MM.1S (cell line): ENCODE measurements at regions not wholly inside any gene's neighbourhood (a gene's known extent, or its start where the extent isn't known, plus 50 kb on each side); places are given as distances from the start of the nearest gene placed in this dataset.

Experiments used
- EZH2 ChIP-seq: fragments of 300-600 bp; sonication (generic); optimal IDR thresholded peaks from 2 replicates; pipeline ENCODE3; 2017; ENCODE audit warnings: low read depth, mild to moderate bottlenecking, antibody characterized with exemption, low read length, mixed read lengths
- EZH2phosphoT487 ChIP-seq: fragments of 300-600 bp; sonication (generic); IDR thresholded peaks from 2 replicates; pipeline ENCODE4 v1.6.1; 2018; ENCODE audit warnings: antibody characterized with exemption, low read length
- TF ChIP-seq, protein P1 (sequence below): fragments of 300-600 bp; sonication (generic); IDR thresholded peaks from 2 replicates; pipeline ENCODE4 v1.5.1; 2016; ENCODE audit warnings: antibody characterized with exemption, low read length, mixed read lengths

DNA sequence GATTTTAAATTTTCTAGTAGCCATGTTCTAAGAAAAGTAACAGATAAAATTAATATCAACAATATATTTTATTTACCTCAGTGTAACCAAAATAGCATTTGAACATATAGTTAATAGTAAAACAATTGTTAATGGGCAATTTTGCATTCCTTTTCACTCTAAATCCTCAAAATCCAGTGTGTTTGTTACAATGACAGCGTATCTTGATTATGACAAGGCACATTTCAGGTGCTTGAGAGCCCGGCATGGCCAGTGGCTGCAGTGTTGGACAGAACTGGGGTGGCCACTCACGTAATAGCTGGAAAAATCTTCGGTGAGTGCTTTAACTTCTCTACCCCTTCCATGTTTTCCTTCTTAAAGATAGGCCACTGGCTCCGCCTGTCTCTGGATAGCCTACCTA is 248.0 kb upstream of the RREB1 start:
- TF ChIP-seq, protein P1, sequence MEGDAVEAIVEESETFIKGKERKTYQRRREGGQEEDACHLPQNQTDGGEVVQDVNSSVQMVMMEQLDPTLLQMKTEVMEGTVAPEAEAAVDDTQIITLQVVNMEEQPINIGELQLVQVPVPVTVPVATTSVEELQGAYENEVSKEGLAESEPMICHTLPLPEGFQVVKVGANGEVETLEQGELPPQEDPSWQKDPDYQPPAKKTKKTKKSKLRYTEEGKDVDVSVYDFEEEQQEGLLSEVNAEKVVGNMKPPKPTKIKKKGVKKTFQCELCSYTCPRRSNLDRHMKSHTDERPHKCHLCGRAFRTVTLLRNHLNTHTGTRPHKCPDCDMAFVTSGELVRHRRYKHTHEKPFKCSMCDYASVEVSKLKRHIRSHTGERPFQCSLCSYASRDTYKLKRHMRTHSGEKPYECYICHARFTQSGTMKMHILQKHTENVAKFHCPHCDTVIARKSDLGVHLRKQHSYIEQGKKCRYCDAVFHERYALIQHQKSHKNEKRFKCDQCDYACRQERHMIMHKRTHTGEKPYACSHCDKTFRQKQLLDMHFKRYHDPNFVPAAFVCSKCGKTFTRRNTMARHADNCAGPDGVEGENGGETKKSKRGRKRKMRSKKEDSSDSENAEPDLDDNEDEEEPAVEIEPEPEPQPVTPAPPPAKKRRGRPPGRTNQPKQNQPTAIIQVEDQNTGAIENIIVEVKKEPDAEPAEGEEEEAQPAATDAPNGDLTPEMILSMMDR = no peak
- no peak for TF ChIP-seq EZH2
- no peak for TF ChIP-seq EZH2phosphoT487
